Neural cell (in vitro differentiated cells): ENCODE measurements at regions not wholly inside any gene's neighbourhood (a gene's known extent, or its start where the extent isn't known, plus 50 kb on each side); places are given as distances from the start of the nearest gene placed in this dataset.

Source experiments
- H2AFZ ChIP-seq: fragments of 200-600, 300-800 bp; sonication (generic), shearing (Covaris generic); 2 replicates; pipeline ENCODE4 v1.6.0; 2014; ENCODE audit warnings: low read depth, mild to moderate bottlenecking, antibody characterized with exemption, low read length, moderate library complexity
- H3F3A ChIP-seq: fragments of 200-600 bp; shearing (Covaris generic); 2 replicates; pipeline ENCODE4 v1.6.1; 2016; ENCODE audit warnings: mild to moderate bottlenecking, moderate library complexity, mixed read lengths, antibody characterized with exemption, low read length; ENCODE audit not compliant: insufficient read depth, poor library complexity, severe bottlenecking
- H3K27ac ChIP-seq: fragments of 200-600, 300-800 bp; sonication (generic), shearing (Covaris generic); 2 replicates; pipeline ENCODE4 v1.5.1; 2014; ENCODE audit warnings: mild to moderate bottlenecking, low read length, moderate library complexity
- H3K27me3 ChIP-seq: fragments of 300-800, 200-600 bp; sonication (generic), shearing (Covaris generic); 2 replicates; pipeline ENCODE4 v1.6.0; 2014; ENCODE audit warnings: mild to moderate bottlenecking, low read depth, low read length, moderate library complexity; ENCODE audit not compliant: insufficient read depth
- H3K36me3 ChIP-seq: fragments of 300-800, 200-600 bp; sonication (generic), shearing (Covaris generic); 2 replicates; pipeline ENCODE4 v1.5.1; 2014; ENCODE audit warnings: mild to moderate bottlenecking, antibody characterized with exemption, low read length, moderate library complexity; ENCODE audit not compliant: insufficient read depth
- H3K4me2 ChIP-seq: fragments of 300-800, 200-600 bp; sonication (generic), shearing (Covaris generic); 2 replicates; pipeline ENCODE4 v1.6.0; 2014; ENCODE audit warnings: mild to moderate bottlenecking, low read length
- H3K4me3 ChIP-seq: fragments of 300-800, 200-600 bp; sonication (generic), shearing (Covaris generic); 2 replicates; pipeline ENCODE4 v1.5.1; 2014; ENCODE audit warnings: mild to moderate bottlenecking, low read length, moderate library complexity
- H3K79me2 ChIP-seq: fragments of 200-600 bp; shearing (Covaris generic); replicated peaks from 2 replicates; pipeline ENCODE4 v1.6.0; 2014; ENCODE audit warnings: mild to moderate bottlenecking, low read length, moderate library complexity; ENCODE audit not compliant: insufficient read depth
- H3K9ac ChIP-seq: fragments of 300-800, 200-600 bp; sonication (generic), shearing (Covaris generic); 2 replicates; pipeline ENCODE4 v1.6.1; 2016; ENCODE audit warnings: mild to moderate bottlenecking, low read length, mixed read lengths
- H3K9me2 ChIP-seq: fragments of 200-600 bp; shearing (Covaris generic); 2 replicates; pipeline ENCODE4 v1.6.1; 2016; ENCODE audit warnings: mild to moderate bottlenecking, low read length, mixed read lengths; ENCODE audit not compliant: insufficient read depth
- H3K9me3 ChIP-seq: fragments of 200-600, 300-800 bp; sonication (generic), shearing (Covaris generic); 2 replicates; pipeline ENCODE4 v1.6.1; 2016; ENCODE audit warnings: mild to moderate bottlenecking, mixed run types, low read length, moderate library complexity, mixed read lengths
- H4K20me1 ChIP-seq: fragments of 200-600 bp; shearing (Covaris generic); 2 replicates; pipeline ENCODE4 v1.6.1; 2016; ENCODE audit warnings: mild to moderate bottlenecking, mixed run types; ENCODE audit not compliant: insufficient read depth
- CTCF ChIP-seq: fragments of 450-650 bp; IDR thresholded peaks from 2 replicates; pipeline ENCODE4 v1.5.1; 2014; ENCODE audit warnings: antibody characterized with exemption, mild to moderate bottlenecking, moderate library complexity; ENCODE audit not compliant: poor library complexity, severe bottlenecking
- EP300 ChIP-seq: fragments of 450-650 bp; conservative IDR thresholded peaks from 2 replicates; pipeline ENCODE4 v1.6.1; 2014; ENCODE audit warnings: antibody characterized with exemption, mild to moderate bottlenecking, moderate library complexity; ENCODE audit not compliant: poor library complexity, severe bottlenecking
- EZH2 ChIP-seq: fragments of 200-600, 300-800 bp; shearing (Covaris generic), sonication (generic); IDR thresholded peaks from 2 replicates; pipeline ENCODE4 v1.6.1; 2014; ENCODE audit warnings: antibody characterized with exemption, low read length, borderline replicate concordance, mild to moderate bottlenecking; ENCODE audit not compliant: insufficient read depth, poor library complexity, severe bottlenecking
- MXI1 ChIP-seq: fragments of 450-650 bp; conservative IDR thresholded peaks from 2 replicates; pipeline ENCODE4 v1.6.1; 2014; ENCODE audit warnings: antibody characterized with exemption, mild to moderate bottlenecking; ENCODE audit not compliant: poor library complexity, severe bottlenecking
- POLR2AphosphoS5 ChIP-seq: IDR thresholded peaks from 2 replicates; pipeline ENCODE4 v1.6.1; 2012
- RAD21 ChIP-seq: fragments of 450-650 bp; conservative IDR thresholded peaks from 2 replicates; pipeline ENCODE4 v1.6.1; 2014; ENCODE audit warnings: antibody characterized with exemption, mild to moderate bottlenecking, moderate library complexity
- SMC3 ChIP-seq: fragments of 450-650 bp; conservative IDR thresholded peaks from 2 replicates; pipeline ENCODE4 v1.6.1; 2014; ENCODE audit warnings: antibody characterized with exemption, mild to moderate bottlenecking, moderate library complexity; ENCODE audit not compliant: poor library complexity
- TAF1 ChIP-seq: IDR thresholded peaks from 2 replicates; pipeline ENCODE4 v1.6.1; 2012; ENCODE audit warnings: low read depth
- TF ChIP-seq, protein P1 (sequence below): IDR thresholded peaks from 2 replicates; pipeline ENCODE4 v1.6.1; 2012; ENCODE audit warnings: borderline replicate concordance

DNA sequence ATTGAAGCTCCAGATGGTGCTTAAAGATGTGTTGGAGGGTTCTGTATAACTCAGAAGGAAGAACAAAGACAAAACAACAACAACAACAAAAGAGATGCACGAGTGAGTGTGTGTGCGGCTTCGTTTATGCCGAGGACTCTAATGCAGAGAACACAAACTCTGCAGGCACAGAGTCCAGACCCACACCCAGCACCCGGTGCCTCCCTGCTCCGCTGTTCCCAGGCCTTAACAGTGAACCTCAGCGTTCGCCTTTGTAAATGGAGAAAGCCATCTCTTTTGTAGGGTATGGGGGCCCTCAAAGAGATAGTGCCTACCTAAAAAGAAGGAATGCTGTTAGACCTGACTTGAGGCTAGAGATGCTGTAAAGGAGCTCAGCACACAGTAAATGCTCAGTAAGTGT lies 243.3 kb downstream of the ERMARD start:
- H3K27ac ChIP-seq, result no peak overlapping the region
- no peaks in the 10 kb centered on the region for H3K36me3 ChIP-seq
- no peak overlapping the region for H3K9ac ChIP-seq
- H2AFZ ChIP-seq, result no peak overlapping the region
- no peaks in the 10 kb centered on the region for H3K79me2 ChIP-seq
- TF ChIP-seq EZH2 (no peak), MXI1 (no peak), POLR2AphosphoS5 (no peak), TAF1 (no peak), CTCF (no peak), SMC3 (no peak), EP300 (no peak), RAD21 (no peak)
- TF ChIP-seq, protein P1, sequence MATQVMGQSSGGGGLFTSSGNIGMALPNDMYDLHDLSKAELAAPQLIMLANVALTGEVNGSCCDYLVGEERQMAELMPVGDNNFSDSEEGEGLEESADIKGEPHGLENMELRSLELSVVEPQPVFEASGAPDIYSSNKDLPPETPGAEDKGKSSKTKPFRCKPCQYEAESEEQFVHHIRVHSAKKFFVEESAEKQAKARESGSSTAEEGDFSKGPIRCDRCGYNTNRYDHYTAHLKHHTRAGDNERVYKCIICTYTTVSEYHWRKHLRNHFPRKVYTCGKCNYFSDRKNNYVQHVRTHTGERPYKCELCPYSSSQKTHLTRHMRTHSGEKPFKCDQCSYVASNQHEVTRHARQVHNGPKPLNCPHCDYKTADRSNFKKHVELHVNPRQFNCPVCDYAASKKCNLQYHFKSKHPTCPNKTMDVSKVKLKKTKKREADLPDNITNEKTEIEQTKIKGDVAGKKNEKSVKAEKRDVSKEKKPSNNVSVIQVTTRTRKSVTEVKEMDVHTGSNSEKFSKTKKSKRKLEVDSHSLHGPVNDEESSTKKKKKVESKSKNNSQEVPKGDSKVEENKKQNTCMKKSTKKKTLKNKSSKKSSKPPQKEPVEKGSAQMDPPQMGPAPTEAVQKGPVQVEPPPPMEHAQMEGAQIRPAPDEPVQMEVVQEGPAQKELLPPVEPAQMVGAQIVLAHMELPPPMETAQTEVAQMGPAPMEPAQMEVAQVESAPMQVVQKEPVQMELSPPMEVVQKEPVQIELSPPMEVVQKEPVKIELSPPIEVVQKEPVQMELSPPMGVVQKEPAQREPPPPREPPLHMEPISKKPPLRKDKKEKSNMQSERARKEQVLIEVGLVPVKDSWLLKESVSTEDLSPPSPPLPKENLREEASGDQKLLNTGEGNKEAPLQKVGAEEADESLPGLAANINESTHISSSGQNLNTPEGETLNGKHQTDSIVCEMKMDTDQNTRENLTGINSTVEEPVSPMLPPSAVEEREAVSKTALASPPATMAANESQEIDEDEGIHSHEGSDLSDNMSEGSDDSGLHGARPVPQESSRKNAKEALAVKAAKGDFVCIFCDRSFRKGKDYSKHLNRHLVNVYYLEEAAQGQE, result no peak
- H3F3A ChIP-seq, result no peaks in the 10 kb centered on the region
- no peaks in the 10 kb centered on the region for H4K20me1 ChIP-seq
- no peak overlapping the region for H3K4me3 ChIP-seq
- H3K9me3 ChIP-seq, result no peaks in the 10 kb centered on the region
- H3K27me3 ChIP-seq, result no peaks in the 10 kb centered on the region
- H3K9me2 ChIP-seq, result no peaks in the 10 kb centered on the region
- no peak overlapping the region for H3K4me2 ChIP-seq

DNA sequence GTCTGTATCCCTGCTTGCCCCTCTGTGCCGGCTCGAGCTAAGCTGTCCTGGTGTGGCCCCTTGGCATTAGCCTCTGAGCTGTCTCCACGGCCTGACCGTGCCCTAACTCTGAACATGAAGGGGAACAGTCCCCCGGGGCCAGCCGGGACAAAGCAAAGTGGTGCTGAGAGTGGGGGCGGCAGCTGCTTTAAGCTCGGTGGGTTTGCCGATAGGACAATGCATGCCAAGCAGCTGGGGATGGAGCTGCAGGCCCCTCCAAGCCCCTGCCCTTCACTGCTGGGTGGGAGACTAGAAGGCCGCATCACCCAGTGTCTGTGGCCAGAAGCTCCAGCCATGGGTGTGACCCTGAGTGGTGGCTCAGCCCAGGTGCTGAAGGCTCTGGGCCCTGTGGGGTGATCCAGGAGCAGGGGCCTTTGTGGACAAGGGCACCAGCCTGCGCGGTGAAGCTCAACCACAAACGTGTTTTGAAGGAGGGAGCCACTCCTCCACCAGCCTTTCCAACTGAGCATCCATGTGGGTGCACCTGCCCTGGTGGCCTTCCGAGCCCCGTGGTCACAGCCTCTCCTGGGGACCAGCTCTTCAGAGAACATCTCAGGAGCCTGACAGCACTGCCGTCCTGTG lies 242.5 kb downstream of the ERMARD start:
- H3K9me3 ChIP-seq, result no peaks in the 10 kb centered on the region
- H3K36me3 ChIP-seq, result no peaks in the 10 kb centered on the region
- H3K4me2 ChIP-seq, result no peak overlapping the region
- no peak overlapping the region for H3K9ac ChIP-seq
- H3F3A ChIP-seq, result no peaks in the 10 kb centered on the region
- H3K9me2 ChIP-seq, result no peaks in the 10 kb centered on the region
- no peaks in the 10 kb centered on the region for H3K27me3 ChIP-seq
- no peak overlapping the region for H3K4me3 ChIP-seq
- no peak for TF ChIP-seq POLR2AphosphoS5
- no peak for TF ChIP-seq SMC3
- H4K20me1 ChIP-seq, result no peaks in the 10 kb centered on the region
- H3K27ac ChIP-seq, result no peak overlapping the region
- H2AFZ ChIP-seq, result no peak overlapping the region
- no peaks in the 10 kb centered on the region for H3K79me2 ChIP-seq

DNA sequence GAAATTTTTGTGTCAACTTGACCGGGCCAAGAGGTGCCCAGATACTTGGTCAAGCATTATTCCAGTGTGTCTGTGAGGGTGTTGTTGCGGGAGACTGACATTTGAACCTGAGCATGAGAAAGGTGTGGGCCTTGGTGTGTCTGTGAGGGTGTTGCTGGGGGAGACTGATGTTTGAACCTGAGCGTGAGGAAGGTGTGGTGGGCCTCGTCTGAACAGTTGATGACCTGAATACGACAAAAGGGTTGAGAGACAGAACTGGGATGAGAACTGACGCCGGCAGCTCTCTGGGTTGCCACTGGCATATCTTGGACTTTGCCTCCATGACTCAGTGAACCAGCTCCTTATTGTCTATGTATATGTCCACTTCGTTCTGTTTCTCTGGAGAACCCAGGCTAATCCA lies 240.5 kb downstream of the ERMARD start:
- Histone ChIP-seq H3K4me2 (no peak overlapping the region), H3K9ac (no peak overlapping the region), H3K79me2 (no peaks in the 10 kb centered on the region), H3K4me3 (no peak overlapping the region), H3K9me3 (no peaks in the 10 kb centered on the region), H3K9me2 (no peaks in the 10 kb centered on the region), H2AFZ (no peak overlapping the region), H3K27me3 (no peaks in the 10 kb centered on the region), H3K36me3 (no peaks in the 10 kb centered on the region), H3F3A (no peaks in the 10 kb centered on the region), H4K20me1 (no peaks in the 10 kb centered on the region), H3K27ac (no peak overlapping the region)
- no peak for TF ChIP-seq MXI1
- TF ChIP-seq TAF1, result no peak
- TF ChIP-seq, protein P1, result no peak
